ENCODE measurements at regions not wholly inside any gene's neighbourhood (a gene's known extent, or its start where the extent isn't known, plus 50 kb on each side); places are given as distances from the start of the nearest gene placed in this dataset.

DNA sequence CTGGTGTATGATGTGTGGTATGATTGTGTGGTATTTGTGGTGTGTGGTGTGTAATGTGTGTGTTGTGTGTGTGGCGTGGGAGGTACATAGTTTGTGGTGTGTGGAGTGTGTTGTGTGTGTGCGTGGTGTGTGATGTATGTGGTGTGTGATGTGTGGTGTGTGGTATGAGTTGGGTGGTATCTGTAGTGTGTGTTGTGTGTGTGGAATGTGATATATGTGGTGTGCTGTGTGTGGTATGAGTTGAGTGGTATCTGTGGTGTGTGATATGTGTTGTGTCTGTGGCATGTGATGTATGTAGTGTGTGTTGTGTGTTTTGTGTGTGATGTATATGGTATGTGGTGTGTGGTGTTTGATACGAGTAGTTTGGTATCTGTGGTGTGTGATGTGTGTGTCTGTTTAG lies 272.5 kb upstream of the IRX1 start:
- WGBS, 2 experiments (ENCODE audit: extremely low coverage in 1 of 2, insufficient coverage in 1 of 2, insufficient read length in 1 of 2, insufficient replicate concordance in 2 of 2, low coverage in 1 of 2, low lambda C conversion rate in 2 of 2, missing lambda C conversion rate in 1 of 2): 93 to 100% methylated on average over 3 of the region's 3 CpGs
- H3K18ac ChIP-seq (ENCODE audit: extremely low read depth, low read length): no peak overlapping the region
- H3K9ac ChIP-seq (replicated peaks in 1 of 4; ENCODE audit: extremely low read depth in 1 of 4, low read depth in 3 of 4, low read length in 3 of 4): no peak overlapping the region

More for the DNA sequence above, 272.5 kb upstream of the IRX1 start:
- Histone ChIP-seq H2BK120ac (replicated peaks; ENCODE audit: low read depth, low read length) (no peak overlapping the region), H2BK12ac (ENCODE audit: low read depth, low read length) (peak overlapping the region; percentile 70; the same call in 1 of the 2 replicates), H3K23me2 (ENCODE audit: low read depth, low read length) (peaks cover 21% of the 10 kb centered on the region), H2AK5ac (ENCODE audit: low read depth, low read length) (peak overlapping the region; percentile 55), H3K23ac (ENCODE audit: insufficient read length) (no peak overlapping the region), H4K20me1 (replicated peaks in 1 of 2; ENCODE audit: control insufficient read depth in 1 of 2, insufficient read depth in 2 of 2, low read length in 2 of 2) (peaks cover 0 to 12% of the 10 kb centered on the region in 2 experiments), H3K27me3 (replicated peaks in 1 of 4; ENCODE audit: control insufficient read depth in 3 of 4, extremely low read depth in 1 of 4, insufficient read depth in 3 of 4, low read length in 3 of 4) (no peaks in the 10 kb centered on the region), H3K4ac (replicated peaks; ENCODE audit: insufficient read length, low read depth, low read length) (peak overlapping the region; percentile 32), H4K91ac (replicated peaks; ENCODE audit: insufficient read length, low read length) (no peak overlapping the region), H2AFZ (ENCODE audit: low read length) (no peak overlapping the region), H3K79me2 (ENCODE audit: control insufficient read depth in 1 of 2, insufficient read depth in 2 of 2, low read length in 2 of 2) (peaks cover 0 to 5% of the 10 kb centered on the region in 2 experiments; a peak in 1 of 4 replicates), H3K4me2 (ENCODE audit: insufficient read depth in 1 of 2, low read depth in 2 of 2, low read length in 2 of 2) (no peak overlapping the region), H4K5ac (ENCODE audit: insufficient read length, low read depth, low read length) (no peak overlapping the region), H3K56ac (replicated peaks; ENCODE audit: insufficient read length, low read depth, low read length) (peak overlapping the region; percentile 99), H3K36me3 (ENCODE audit: control insufficient read depth in 2 of 4, insufficient read depth in 4 of 4, low read length in 3 of 4) (no peaks in the 10 kb centered on the region; a peak in 1 of 8 replicates), H2BK15ac (ENCODE audit: low read length) (peak overlapping the region; percentile 63; the same call in 1 of the 2 replicates), H2BK5ac (ENCODE audit: low read depth, low read length) (no peak overlapping the region), H3K79me1 (ENCODE audit: low read depth, low read length) (peaks cover 10% of the 10 kb centered on the region), H4K8ac (ENCODE audit: extremely low read depth, insufficient read depth, low read length) (no peak overlapping the region), H3K27ac (ENCODE audit: low read depth, low read length) (no peak overlapping the region), H3K4me1 (replicated peaks in 1 of 4; ENCODE audit: control insufficient read depth in 3 of 4, insufficient read depth in 4 of 4, low read length in 3 of 4) (peaks cover 0 to 10% (median 0%) of the 10 kb centered on the region in 4 experiments; a peak in 2 of 7 replicates), H3K4me3 (ENCODE audit: extremely low read depth in 1 of 4, insufficient read depth in 2 of 4, low read depth in 3 of 4, low read length in 4 of 4) (no peak overlapping the region), H3K14ac (ENCODE audit: insufficient read length) (no peak overlapping the region), H3K9me3 (ENCODE audit: insufficient read depth in 2 of 2, low read depth in 1 of 2, low read length in 1 of 2) (peaks cover 0 to 9% of the 10 kb centered on the region in 2 experiments; a peak in 1 of 4 replicates), H2BK20ac (ENCODE audit: low read length) (peak overlapping the region; percentile 13; the same call in 1 of the 2 replicates)
- TF ChIP-seq, protein P1, sequence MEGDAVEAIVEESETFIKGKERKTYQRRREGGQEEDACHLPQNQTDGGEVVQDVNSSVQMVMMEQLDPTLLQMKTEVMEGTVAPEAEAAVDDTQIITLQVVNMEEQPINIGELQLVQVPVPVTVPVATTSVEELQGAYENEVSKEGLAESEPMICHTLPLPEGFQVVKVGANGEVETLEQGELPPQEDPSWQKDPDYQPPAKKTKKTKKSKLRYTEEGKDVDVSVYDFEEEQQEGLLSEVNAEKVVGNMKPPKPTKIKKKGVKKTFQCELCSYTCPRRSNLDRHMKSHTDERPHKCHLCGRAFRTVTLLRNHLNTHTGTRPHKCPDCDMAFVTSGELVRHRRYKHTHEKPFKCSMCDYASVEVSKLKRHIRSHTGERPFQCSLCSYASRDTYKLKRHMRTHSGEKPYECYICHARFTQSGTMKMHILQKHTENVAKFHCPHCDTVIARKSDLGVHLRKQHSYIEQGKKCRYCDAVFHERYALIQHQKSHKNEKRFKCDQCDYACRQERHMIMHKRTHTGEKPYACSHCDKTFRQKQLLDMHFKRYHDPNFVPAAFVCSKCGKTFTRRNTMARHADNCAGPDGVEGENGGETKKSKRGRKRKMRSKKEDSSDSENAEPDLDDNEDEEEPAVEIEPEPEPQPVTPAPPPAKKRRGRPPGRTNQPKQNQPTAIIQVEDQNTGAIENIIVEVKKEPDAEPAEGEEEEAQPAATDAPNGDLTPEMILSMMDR (IDR thresholded peaks at IDR 0.05; ENCODE audit: control extremely low read depth in 1 of 3, insufficient read depth in 1 of 3, low read depth in 1 of 3, low read length in 3 of 3): no peak
- no peak for TF ChIP-seq YY1 (IDR thresholded peaks at IDR 0.05; ENCODE audit: low read depth, low read length)
- no peak for TF ChIP-seq KDM1A (IDR thresholded peaks at IDR 0.05; ENCODE audit: borderline replicate concordance, low read length)
- TF ChIP-seq SUZ12 (IDR thresholded peaks at IDR 0.05; ENCODE audit: low read length): no peak
- no peak for TF ChIP-seq RAD21 (IDR thresholded peaks at IDR 0.05 in 1 of 2, conservative IDR thresholded peaks at IDR 0.05 in 1 of 2; ENCODE audit: low read depth in 2 of 2, low read length in 2 of 2)
- TF ChIP-seq SP2 (IDR thresholded peaks at IDR 0.05; ENCODE audit: low read length): no peak
- no peak for TF ChIP-seq KDM4A (IDR thresholded peaks at IDR 0.05; ENCODE audit: low read depth, low read length, severe bottlenecking)
- TF ChIP-seq TAF7 (optimal IDR thresholded peaks at IDR 0.05; ENCODE audit: borderline replicate concordance, low read depth, low read length): no peak
- ChIA-PET CTCF (ENCODE audit: partially characterized antibody) (no interaction called here), POLR2A (ENCODE audit: partially characterized antibody) (no interaction called here)
- DNase-seq (ENCODE audit: low read depth in 1 of 2, low spot score in 2 of 2) (no peak), FAIRE-seq (no peak)
